Tibial nerve (tissue), 4 donors: ENCODE measurements at regions not wholly inside any gene's neighbourhood (a gene's known extent, or its start where the extent isn't known, plus 50 kb on each side); places are given as distances from the start of the nearest gene placed in this dataset.

Experiments
- EP300 ChIP-seq, 2 donors: sonication (generic); formaldehyde crosslinking; IDR thresholded peaks; one replicate each; pipeline ENCODE4 v1.6.1; 2017; ENCODE audit warnings: antibody characterized with exemption in 2 of 2, mild to moderate bottlenecking in 1 of 2
- POLR2A ChIP-seq, 2 donors: fragments of 450-650 bp; IDR thresholded peaks; one replicate each; pipeline ENCODE4 v1.6.1; 2017; ENCODE audit warnings: antibody characterized with exemption in 2 of 2, mild to moderate bottlenecking in 2 of 2, moderate library complexity in 2 of 2
- TF ChIP-seq, protein P1 (sequence below), 5 experiments: fragments of 200-600 bp in 3 of 5; fragments of 450-650 bp in 2 of 5; sonication (generic) in 3 of 5; IDR thresholded peaks; one replicate each; pipeline ENCODE4 v1.5.1; 2016 to 2019; ENCODE audit warnings: antibody characterized with exemption in 5 of 5, mild to moderate bottlenecking in 3 of 5, moderate library complexity in 2 of 5

- TF ChIP-seq, protein P1, sequence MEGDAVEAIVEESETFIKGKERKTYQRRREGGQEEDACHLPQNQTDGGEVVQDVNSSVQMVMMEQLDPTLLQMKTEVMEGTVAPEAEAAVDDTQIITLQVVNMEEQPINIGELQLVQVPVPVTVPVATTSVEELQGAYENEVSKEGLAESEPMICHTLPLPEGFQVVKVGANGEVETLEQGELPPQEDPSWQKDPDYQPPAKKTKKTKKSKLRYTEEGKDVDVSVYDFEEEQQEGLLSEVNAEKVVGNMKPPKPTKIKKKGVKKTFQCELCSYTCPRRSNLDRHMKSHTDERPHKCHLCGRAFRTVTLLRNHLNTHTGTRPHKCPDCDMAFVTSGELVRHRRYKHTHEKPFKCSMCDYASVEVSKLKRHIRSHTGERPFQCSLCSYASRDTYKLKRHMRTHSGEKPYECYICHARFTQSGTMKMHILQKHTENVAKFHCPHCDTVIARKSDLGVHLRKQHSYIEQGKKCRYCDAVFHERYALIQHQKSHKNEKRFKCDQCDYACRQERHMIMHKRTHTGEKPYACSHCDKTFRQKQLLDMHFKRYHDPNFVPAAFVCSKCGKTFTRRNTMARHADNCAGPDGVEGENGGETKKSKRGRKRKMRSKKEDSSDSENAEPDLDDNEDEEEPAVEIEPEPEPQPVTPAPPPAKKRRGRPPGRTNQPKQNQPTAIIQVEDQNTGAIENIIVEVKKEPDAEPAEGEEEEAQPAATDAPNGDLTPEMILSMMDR (IDR thresholded peaks at IDR 0.05), result no peak
- TF ChIP-seq POLR2A (IDR thresholded peaks at IDR 0.05) (no peak), EP300 (IDR thresholded peaks at IDR 0.05) (no peak)
These were observed 80.7 kb upstream of the ADRA1B start for GRCh38 chr5:159835548-159835947.
